GM12878 (cell line): ENCODE measurements at regions not wholly inside any gene's neighbourhood (a gene's known extent, or its start where the extent isn't known, plus 50 kb on each side); places are given as distances from the start of the nearest gene placed in this dataset.

Source experiments
- ATAC-seq: fragments of 200-7000 bp; cut with Tn5 transposase; 3 replicates; pipeline ENCODE4 v1.9.1; 2020; ENCODE audit warnings: mild to moderate bottlenecking, moderate library complexity
- BruUV-seq: library from RNA; stranded (reverse); fragments of 400-500 nt; replicated peaks from 2 replicates; lab custom pipeline; 2021; lab: Mats Ljungman, UMichigan
- CTCF ChIA-PET: fragments of 300-600 bp; sonication (Branson Sonifier 250); formaldehyde crosslinking; extraction: SDS; loops from one replicate; lab custom pipeline; 2021; ENCODE audit warnings: inconsistent platforms; lab: Yijun Ruan, JAX
- POLR2A ChIA-PET: fragments of 350-600 bp; formaldehyde crosslinking; extraction: SDS; loops from one replicate; lab custom pipeline; 2021; ENCODE audit warnings: inconsistent platforms; lab: Charles Lee
- RAD21 ChIA-PET: fragments of 300-600 bp; sonication (Branson Sonifier 250); formaldehyde crosslinking; loops from one replicate; lab custom pipeline; 2023; ENCODE audit warnings: antibody characterized with exemption; ENCODE audit not compliant: unreplicated experiment; lab: Charles Lee
- SMC1A ChIA-PET: fragments of 300-600 bp; sonication (Branson Sonifier 250); formaldehyde crosslinking; loops from one replicate; lab custom pipeline; 2023; ENCODE audit not compliant: unreplicated experiment, uncharacterized antibody; lab: Charles Lee
- DNase-seq: peaks from one replicate; pipeline ENCODE4 v3.0.0-alpha.2; 2011; ENCODE audit warnings: low read depth, low spot score
- FAIRE-seq: peaks from 3 replicates; lab custom pipeline; 2011; peaks lifted over from hg19 to GRCh38; lab: Jason Lieb, UNC
- H2AFZ ChIP-seq: 2 replicates; pipeline ENCODE4 v1.6.0; 2011; ENCODE audit warnings: low read depth, low read length, control low read depth; ENCODE audit not compliant: control insufficient read depth
- H3K27ac ChIP-seq: 2 replicates; pipeline ENCODE4 v1.5.1; 2011; ENCODE audit warnings: control low read depth; ENCODE audit not compliant: control insufficient read depth, insufficient read depth
- H3K27me3 ChIP-seq, 2 experiments: replicated peaks in 1 of 2; 2 replicates each; pipeline versions ENCODE4 v1.6.0 to v1.6.1; 2011; ENCODE audit warnings: low read length in 1 of 2; ENCODE audit not compliant: control insufficient read depth in 2 of 2, insufficient read depth in 2 of 2
- H3K36me3 ChIP-seq, 2 experiments: 2 replicates each; pipeline ENCODE4 v1.5.1; 2011; ENCODE audit warnings: low read length in 1 of 2; ENCODE audit not compliant: control insufficient read depth in 2 of 2, insufficient read depth in 2 of 2
- H3K4me1 ChIP-seq: 2 replicates; pipeline ENCODE4 v1.6.1; 2011; ENCODE audit warnings: mild to moderate bottlenecking, low read length, moderate library complexity, mixed read lengths; ENCODE audit not compliant: control insufficient read depth, insufficient read depth
- H3K4me2 ChIP-seq: 2 replicates; pipeline ENCODE4 v1.6.0; 2011; ENCODE audit warnings: control low read depth; ENCODE audit not compliant: control insufficient read depth, insufficient read depth
- H3K4me3 ChIP-seq: fragments of 200-600 bp; sonication (generic); 2 replicates; pipeline ENCODE4 v1.5.1; 2016
- H3K79me2 ChIP-seq: 2 replicates; pipeline ENCODE4 v1.6.0; 2011; ENCODE audit warnings: low read length; ENCODE audit not compliant: control insufficient read depth, insufficient read depth
- H3K9ac ChIP-seq: 2 replicates; pipeline ENCODE4 v1.8.0; 2011; ENCODE audit warnings: low read length, control low read depth, mixed read lengths; ENCODE audit not compliant: control insufficient read depth, insufficient read depth
- H3K9me3 ChIP-seq: replicated peaks from 3 replicates; pipeline ENCODE4 v1.5.1; 2011; ENCODE audit warnings: mild to moderate bottlenecking, low read length; ENCODE audit not compliant: control insufficient read depth, insufficient read depth
- H4K20me1 ChIP-seq: 2 replicates; pipeline ENCODE4 v1.6.0; 2011; ENCODE audit not compliant: control insufficient read depth, insufficient read depth
- HDAC2 ChIP-seq: fragments of 200-600 bp; sonication (generic); IDR thresholded peaks from 2 replicates; pipeline ENCODE4 v1.6.1; 2017
- NR2C2 ChIP-seq: IDR thresholded peaks from 2 replicates; pipeline ENCODE4 v1.6.1; 2011; ENCODE audit warnings: borderline replicate concordance, low read depth; ENCODE audit not compliant: control insufficient read depth, insufficient read length
- SUZ12 ChIP-seq: fragments of 200-600 bp; sonication (generic); IDR thresholded peaks from one replicate; pipeline ENCODE4 v1.6.1; 2018; ENCODE audit warnings: antibody characterized with exemption, mild to moderate bottlenecking; ENCODE audit not compliant: unreplicated experiment
- TCF12 ChIP-seq: IDR thresholded peaks from 2 replicates; pipeline ENCODE4 v1.6.1; 2011; ENCODE audit warnings: low read depth, mild to moderate bottlenecking, low read length
- WGBS: methylation state at CpG from one replicate; pipeline ENCODE4 v1.1.6; 2016; ENCODE audit warnings: low lambda C conversion rate; ENCODE audit not compliant: insufficient replicate concordance, insufficient coverage; ENCODE audit errors: missing lambda C conversion rate; 5-methylcytosine and 5-hydroxymethylcytosine counted together
- in situ Hi-C: fragments of 300-500 bp; cut with MboI; formaldehyde crosslinking; loops from 9 replicates; pipeline ENCODE4 v1.14.3; 2018; ENCODE audit warnings: mixed read lengths
- intact Hi-C: fragments of 100-400 bp; cut with micrococcal nuclease; formaldehyde crosslinking; loops from one replicate; pipeline ENCODE4 v1.14.2; 2022; ENCODE audit not compliant: unreplicated experiment
- TF ChIP-seq, protein P1 (sequence below): fragments of 450-650 bp; IDR thresholded peaks from 2 replicates; pipeline ENCODE4 v1.6.1; 2017; ENCODE audit warnings: borderline replicate concordance

DNA sequence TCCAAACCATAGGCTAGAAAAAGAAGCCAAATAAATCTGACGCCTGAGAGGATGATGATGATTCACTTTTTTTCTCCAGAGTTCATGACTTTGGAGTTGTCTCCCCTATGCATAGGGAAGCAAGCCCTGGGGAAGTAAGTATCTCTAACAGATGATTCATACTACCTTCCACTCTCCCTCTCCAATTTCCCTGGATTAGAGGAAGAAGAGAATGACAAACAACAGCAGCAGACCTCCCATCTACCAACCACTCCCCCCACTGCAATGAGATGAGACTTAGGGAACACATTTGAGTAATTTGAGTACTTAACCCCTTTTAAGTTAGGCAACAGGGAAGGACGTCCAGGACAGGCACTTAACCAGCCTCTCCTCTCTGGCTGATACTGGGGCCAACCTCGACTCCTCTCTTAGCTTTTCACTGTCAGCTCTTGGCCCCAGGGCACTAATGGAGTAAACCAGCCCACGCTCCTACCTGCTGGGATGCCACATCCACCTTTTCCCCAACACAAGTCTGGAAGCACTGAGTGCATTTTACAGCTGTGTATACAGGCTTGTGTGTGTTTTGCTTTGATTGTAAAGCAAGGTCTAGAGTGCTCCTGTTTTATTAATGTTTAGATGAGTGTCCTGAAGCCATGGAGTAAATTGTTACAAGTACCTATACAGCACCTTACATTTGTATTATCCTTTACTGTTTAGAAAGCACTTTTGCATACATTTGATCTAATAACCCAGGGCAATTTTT is 180.7 kb downstream of the PHLDA1 start (continued):
- TF ChIP-seq HDAC2 (no peak), TCF12 (no peak), NR2C2 (no peak)
- TF ChIP-seq, all 136 proteins: peak for 0

DNA sequence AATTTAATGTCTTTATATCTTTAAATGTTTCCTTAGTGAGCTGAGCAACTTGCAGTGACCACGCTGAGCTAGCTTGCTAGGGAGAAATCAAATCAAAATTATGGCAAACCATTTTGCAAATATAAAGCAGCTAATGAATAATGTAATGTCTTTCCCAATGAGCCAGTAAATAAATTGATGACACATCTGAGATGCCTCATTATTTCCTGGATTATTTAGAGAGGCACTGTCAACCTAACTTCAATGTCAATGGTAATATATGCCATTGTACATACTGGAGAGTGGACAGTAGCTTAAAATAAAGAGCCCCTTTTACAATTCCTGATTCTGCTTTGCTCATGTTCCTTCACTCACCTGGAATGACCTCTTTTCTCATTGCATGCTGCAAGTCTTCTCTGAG is 182.6 kb downstream of the PHLDA1 start:
- no peak for TF ChIP-seq SUZ12
- TF ChIP-seq, protein P1, sequence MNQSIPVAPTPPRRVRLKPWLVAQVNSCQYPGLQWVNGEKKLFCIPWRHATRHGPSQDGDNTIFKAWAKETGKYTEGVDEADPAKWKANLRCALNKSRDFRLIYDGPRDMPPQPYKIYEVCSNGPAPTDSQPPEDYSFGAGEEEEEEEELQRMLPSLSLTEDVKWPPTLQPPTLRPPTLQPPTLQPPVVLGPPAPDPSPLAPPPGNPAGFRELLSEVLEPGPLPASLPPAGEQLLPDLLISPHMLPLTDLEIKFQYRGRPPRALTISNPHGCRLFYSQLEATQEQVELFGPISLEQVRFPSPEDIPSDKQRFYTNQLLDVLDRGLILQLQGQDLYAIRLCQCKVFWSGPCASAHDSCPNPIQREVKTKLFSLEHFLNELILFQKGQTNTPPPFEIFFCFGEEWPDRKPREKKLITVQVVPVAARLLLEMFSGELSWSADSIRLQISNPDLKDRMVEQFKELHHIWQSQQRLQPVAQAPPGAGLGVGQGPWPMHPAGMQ, result no peak
- ChIA-PET POLR2A (interaction anchor here (0.6 kb wide), 1 partner anchor 341 kb away, joined by 3 read pairs; no protein-coding TSS in a partner anchor), SMC1A (interaction anchor here (0.9 to 1.1 kb wide), 2 partner anchors 16 to 178 kb away, joined by 3 read pairs; no protein-coding TSS in a partner anchor), CTCF (interaction anchor here (0.8 to 1.5 kb wide), 3 partner anchors 8 to 32 kb away, joined by 3 to 6 read pairs (median 4); no protein-coding TSS in a partner anchor), RAD21 (no interaction called here)
- Histone ChIP-seq H3K9ac (no peak overlapping the region), H3K27me3 (no peaks in the 10 kb centered on the region), H4K20me1 (no peaks in the 10 kb centered on the region), H3K4me3 (no peak overlapping the region), H3K79me2 (no peaks in the 10 kb centered on the region), H3K4me2 (no peak overlapping the region), H2AFZ (no peak overlapping the region), H3K4me1 (no peaks in the 10 kb centered on the region), H3K36me3 (no peaks in the 10 kb centered on the region), H3K27ac (no peak overlapping the region), H3K9me3 (no peaks in the 10 kb centered on the region)
- intact Hi-C loops, result no loop called here
- BruUV-seq, result no TSS peak
- FAIRE-seq (no peak), DNase-seq (no peak), ATAC-seq (no peak)
- WGBS, result 41% methylated on average over 1 of the region's 1 CpG
- in situ Hi-C loops, result no loop called here
